ENCODE measurements at regions not wholly inside any gene's neighbourhood (a gene's known extent, or its start where the extent isn't known, plus 50 kb on each side); places are given as distances from the start of the nearest gene placed in this dataset.

GRCh38 chr5:33210978-33211377 lies 229.8 kb upstream of the TARS1 start:
- no peak overlapping the region for H3K9ac ChIP-seq (ENCODE audit: low read length)
- H3K4me2 ChIP-seq (ENCODE audit: low read length) = no peak overlapping the region
- no peak overlapping the region for H2AFZ ChIP-seq (ENCODE audit: low read length)
- no peaks in the 10 kb centered on the region for H3K9me2 ChIP-seq (replicated peaks; ENCODE audit: low read length)
- H3F3A ChIP-seq (ENCODE audit: low read length, unreplicated experiment) = no peaks in the 10 kb centered on the region
- H3K36me3 ChIP-seq (ENCODE audit: low read depth, low read length) = no peaks in the 10 kb centered on the region
- TF ChIP-seq CTCF (conservative IDR thresholded peaks at IDR 0.05; ENCODE audit: low read depth, low read length) = no peak
- no peaks in the 10 kb centered on the region for H4K20me1 ChIP-seq (ENCODE audit: low read length)
- no peak for ATAC-seq
- no peaks in the 10 kb centered on the region for H3K27me3 ChIP-seq (ENCODE audit: low read length)
- intact Hi-C loops (cut with micrococcal nuclease) = no loop called here
- BruUV-seq (replicated peaks) = no TSS peak
- CTCF ChIA-PET = no interaction called here
- no peak overlapping the region for H3K4me3 ChIP-seq (ENCODE audit: low read length)
- POLR2A ChIA-PET (ENCODE audit: unreplicated experiment) = no interaction called here
- H3K79me2 ChIP-seq (ENCODE audit: low read length) = no peaks in the 10 kb centered on the region
- no peaks in the 10 kb centered on the region for H3K4me1 ChIP-seq (ENCODE audit: insufficient read depth, low read length)
- H3K27ac ChIP-seq (ENCODE audit: low read length) = no peak overlapping the region
- no peak for DNase-seq
- H3K9me3 ChIP-seq (ENCODE audit: low read length) = no peaks in the 10 kb centered on the region

GRCh38 chr5:33212439-33212838 lies 228.3 kb upstream of the TARS1 start:
- Histone ChIP-seq H3F3A (ENCODE audit: low read length, unreplicated experiment) (no peaks in the 10 kb centered on the region), H2AFZ (ENCODE audit: low read length) (no peak overlapping the region), H4K20me1 (ENCODE audit: low read length) (no peaks in the 10 kb centered on the region), H3K9me2 (replicated peaks; ENCODE audit: low read length) (no peaks in the 10 kb centered on the region), H3K4me3 (ENCODE audit: low read length) (no peak overlapping the region), H3K27me3 (ENCODE audit: low read length) (no peaks in the 10 kb centered on the region), H3K9me3 (ENCODE audit: low read length) (no peaks in the 10 kb centered on the region), H3K36me3 (ENCODE audit: low read depth, low read length) (no peaks in the 10 kb centered on the region), H3K27ac (ENCODE audit: low read length) (no peak overlapping the region), H3K4me1 (ENCODE audit: insufficient read depth, low read length) (no peaks in the 10 kb centered on the region), H3K4me2 (ENCODE audit: low read length) (no peak overlapping the region), H3K9ac (ENCODE audit: low read length) (no peak overlapping the region), H3K79me2 (ENCODE audit: low read length) (no peaks in the 10 kb centered on the region)
- intact Hi-C loops (cut with micrococcal nuclease) = no loop called here
- CTCF ChIA-PET = no interaction called here
- TF ChIP-seq EZH2 (IDR thresholded peaks at IDR 0.05; ENCODE audit: low read length, unreplicated experiment) = no peak
- TF ChIP-seq EZH2phosphoT487 (IDR thresholded peaks at IDR 0.05; ENCODE audit: borderline replicate concordance, low read length) = no peak
- no peak for TF ChIP-seq CTCF (conservative IDR thresholded peaks at IDR 0.05; ENCODE audit: low read depth, low read length)
- BruUV-seq (replicated peaks) = no TSS peak
- ATAC-seq = no peak
- POLR2A ChIA-PET (ENCODE audit: unreplicated experiment) = no interaction called here
- DNase-seq = no peak

DNA sequence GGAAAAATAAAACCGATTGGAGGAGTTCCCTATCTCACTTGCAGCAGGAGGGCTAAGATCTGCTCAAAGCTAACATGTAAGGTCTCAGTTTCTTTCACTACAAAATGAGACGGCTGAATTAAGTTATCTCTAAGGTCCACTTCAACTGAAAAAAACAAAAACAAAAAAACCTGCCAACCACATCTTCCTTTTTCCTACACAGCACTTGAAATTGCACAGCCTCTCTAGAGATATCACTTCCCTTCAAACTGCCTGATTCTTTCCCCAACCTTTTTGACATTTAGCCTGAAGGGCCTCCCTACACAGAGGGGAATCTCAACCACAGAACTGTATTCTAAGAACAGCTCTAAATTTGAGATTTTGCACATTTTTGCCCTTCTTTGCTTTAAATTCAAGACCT lies 227.9 kb upstream of the TARS1 start:
- H3K9me3 ChIP-seq (ENCODE audit: low read length) = no peaks in the 10 kb centered on the region
- no peak overlapping the region for H3K27ac ChIP-seq (ENCODE audit: low read length)
- no peak for ATAC-seq
- H3K4me1 ChIP-seq (ENCODE audit: insufficient read depth, low read length) = no peaks in the 10 kb centered on the region
- H3K36me3 ChIP-seq (ENCODE audit: low read depth, low read length) = no peaks in the 10 kb centered on the region
- H4K20me1 ChIP-seq (ENCODE audit: low read length) = no peaks in the 10 kb centered on the region
- no peak overlapping the region for H3K4me3 ChIP-seq (ENCODE audit: low read length)
- TF ChIP-seq EZH2phosphoT487 (IDR thresholded peaks at IDR 0.05; ENCODE audit: borderline replicate concordance, low read length) (no peak), CTCF (conservative IDR thresholded peaks at IDR 0.05; ENCODE audit: low read depth, low read length) (no peak), EZH2 (IDR thresholded peaks at IDR 0.05; ENCODE audit: low read length, unreplicated experiment) (no peak)
- no peaks in the 10 kb centered on the region for H3K9me2 ChIP-seq (replicated peaks; ENCODE audit: low read length)
- ChIA-PET CTCF (no interaction called here), POLR2A (ENCODE audit: unreplicated experiment) (no interaction called here)
- H3K4me2 ChIP-seq (ENCODE audit: low read length) = no peak overlapping the region
- no peaks in the 10 kb centered on the region for H3K27me3 ChIP-seq (ENCODE audit: low read length)
- no TSS peak for BruUV-seq (replicated peaks)
- no peak overlapping the region for H3K9ac ChIP-seq (ENCODE audit: low read length)
- DNase-seq = no peak
- intact Hi-C loops (cut with micrococcal nuclease) = no loop called here
- H2AFZ ChIP-seq (ENCODE audit: low read length) = no peak overlapping the region
- H3F3A ChIP-seq (ENCODE audit: low read length, unreplicated experiment) = no peaks in the 10 kb centered on the region
- no peaks in the 10 kb centered on the region for H3K79me2 ChIP-seq (ENCODE audit: low read length)

Data from PC-3 (cell line).